Large intestine (tissue), 3 donors: ENCODE measurements at regions not wholly inside any gene's neighbourhood (a gene's known extent, or its start where the extent isn't known, plus 50 kb on each side); places are given as distances from the start of the nearest gene placed in this dataset.
"Not testable (repeated sequence)": the region's sequence is repeated elsewhere in the genome, so short reads cannot be mapped to it uniquely, and the experiment has no call there.

ENCODE experiments used
- DNase-seq, 2 donors: peaks; one replicate each; pipeline versions ENCODE4 v3.0.0 to v3.0.0-alpha.2; 2013
- H3K27ac ChIP-seq: one replicate; pipeline ENCODE4 v1.5.1; 2013; ENCODE audit warnings: low read length
- H3K27me3 ChIP-seq: 2 replicates; pipeline ENCODE4 v1.6.1; 2013; ENCODE audit warnings: low read length; ENCODE audit not compliant: control insufficient read depth, insufficient read depth
- H3K36me3 ChIP-seq: 2 replicates; pipeline ENCODE4 v1.6.1; 2013; ENCODE audit warnings: low read length; ENCODE audit not compliant: control insufficient read depth, insufficient read depth
- H3K4me1 ChIP-seq: one replicate; pipeline ENCODE4 v1.6.1; 2013; ENCODE audit warnings: low read length; ENCODE audit not compliant: control insufficient read depth, insufficient read depth
- H3K4me3 ChIP-seq: one replicate; pipeline ENCODE4 v1.5.1; 2013; ENCODE audit warnings: low read length
- H3K9me3 ChIP-seq: one replicate; pipeline ENCODE4 v1.6.1; 2013; ENCODE audit warnings: mild to moderate bottlenecking, low read depth, low read length, moderate library complexity; ENCODE audit not compliant: control insufficient read depth
- WGBS: methylation state at CpG from one replicate; pipeline ENCODE4 v1.1.5; 2013; ENCODE audit warnings: low lambda C conversion rate; ENCODE audit not compliant: insufficient coverage; 5-methylcytosine and 5-hydroxymethylcytosine counted together

- Histone ChIP-seq H3K9me3 (no peaks in the 10 kb centered on the region), H3K36me3 (no peaks in the 10 kb centered on the region), H3K27ac (no peak overlapping the region), H3K4me3 (no peak overlapping the region), H3K27me3 (no peaks in the 10 kb centered on the region), H3K4me1 (no peaks in the 10 kb centered on the region)
- DNase-seq = peak; percentile 16 to 32
- WGBS = 85% methylated on average over 4 of the region's 9 CpGs
Observed at GRCh38 chr3:153221748-153222162, 59.7 kb downstream of the RAP2B start.

GRCh38 chr3:153226877-153227276 is 64.9 kb downstream of the RAP2B start:
- H3K27me3 ChIP-seq, H3K4me1 ChIP-seq, H3K36me3 ChIP-seq, H3K27ac ChIP-seq, H3K4me3 ChIP-seq, DNase-seq, H3K9me3 ChIP-seq: not testable (repeated sequence)
- no CpG with 5 or more reads among the region's 5 CpGs for WGBS

- not testable (repeated sequence) for H3K9me3 ChIP-seq, H3K27ac ChIP-seq, H3K27me3 ChIP-seq, H3K4me3 ChIP-seq, H3K4me1 ChIP-seq, H3K36me3 ChIP-seq, DNase-seq
- WGBS = 67% methylated on average over 3 of the region's 8 CpGs
Observed at GRCh38 chr3:153230427-153230826, 68.4 kb downstream of the RAP2B start.

- not testable (repeated sequence) for H3K4me3 ChIP-seq, H3K4me1 ChIP-seq, DNase-seq, H3K27me3 ChIP-seq, H3K27ac ChIP-seq, H3K36me3 ChIP-seq, H3K9me3 ChIP-seq
- no CpG with 5 or more reads among the region's 3 CpGs for WGBS
Observed at GRCh38 chr3:153231245-153231644, 69.2 kb downstream of the RAP2B start.

- H3K27ac ChIP-seq = not testable (repeated sequence)
- 80% methylated on average over 2 of the region's 11 CpGs for WGBS
Observed at GRCh38 chr3:153232050-153232752, 70.2 kb downstream of the RAP2B start.

GRCh38 chr3:153232851-153233271 is 70.8 kb downstream of the RAP2B start:
- Histone ChIP-seq H3K36me3 (no peaks in the 10 kb centered on the region), H3K4me1 (no peaks in the 10 kb centered on the region), H3K27ac (no peak overlapping the region), H3K4me3 (no peak overlapping the region), H3K9me3 (no peaks in the 10 kb centered on the region), H3K27me3 (no peaks in the 10 kb centered on the region)
- DNase-seq = no peak
- WGBS = 82% methylated on average over 2 of the region's 3 CpGs

More at GRCh38 chr3:153232050-153232752, 70.2 kb downstream of the RAP2B start:
- not testable (repeated sequence) for H3K9me3 ChIP-seq, H3K27me3 ChIP-seq, H3K36me3 ChIP-seq, H3K4me1 ChIP-seq, DNase-seq, H3K4me3 ChIP-seq

GRCh38 chr3:153233986-153234385 is 72.0 kb downstream of the RAP2B start:
- Histone ChIP-seq H3K36me3 (no peaks in the 10 kb centered on the region), H3K9me3 (no peaks in the 10 kb centered on the region), H3K27ac (no peak overlapping the region), H3K4me1 (no peaks in the 10 kb centered on the region), H3K4me3 (no peak overlapping the region), H3K27me3 (no peaks in the 10 kb centered on the region)
- no peak for DNase-seq

- H3K27ac ChIP-seq = no peak overlapping the region
- no peaks in the 10 kb centered on the region for H3K27me3 ChIP-seq
- no CpG with 5 or more reads among the region's 2 CpGs for WGBS
- no peak for DNase-seq
- no peak overlapping the region for H3K4me3 ChIP-seq
- no peaks in the 10 kb centered on the region for H3K36me3 ChIP-seq
- H3K9me3 ChIP-seq = peaks cover 4% of the 10 kb centered on the region
- no peaks in the 10 kb centered on the region for H3K4me1 ChIP-seq
Observed at GRCh38 chr3:153242896-153243295, 80.9 kb downstream of the RAP2B start.

- no peak overlapping the region for H3K4me3 ChIP-seq
- WGBS = 100% methylated on average over 1 of the region's 3 CpGs
- H3K27ac ChIP-seq = no peak overlapping the region
- H3K27me3 ChIP-seq = no peaks in the 10 kb centered on the region
- peaks cover 4% of the 10 kb centered on the region for H3K9me3 ChIP-seq
- H3K4me1 ChIP-seq = no peaks in the 10 kb centered on the region
- no peaks in the 10 kb centered on the region for H3K36me3 ChIP-seq
- DNase-seq = no peak
Observed at GRCh38 chr3:153244961-153245360, 82.9 kb downstream of the RAP2B start.

GRCh38 chr3:153245661-153246060 is 83.6 kb downstream of the RAP2B start:
- H3K4me1 ChIP-seq = no peaks in the 10 kb centered on the region
- peaks cover 4% of the 10 kb centered on the region for H3K9me3 ChIP-seq
- no peak overlapping the region for H3K27ac ChIP-seq
- no peak for DNase-seq
- WGBS = 100% methylated on average over 2 of the region's 2 CpGs
- no peak overlapping the region for H3K4me3 ChIP-seq
- no peaks in the 10 kb centered on the region for H3K27me3 ChIP-seq
- H3K36me3 ChIP-seq = no peaks in the 10 kb centered on the region

- WGBS = no CpG with 5 or more reads among the region's 1 CpG
- DNase-seq = no peak
- Histone ChIP-seq H3K4me3 (no peak overlapping the region), H3K27ac (no peak overlapping the region), H3K9me3 (peaks cover 2% of the 10 kb centered on the region), H3K36me3 (no peaks in the 10 kb centered on the region), H3K27me3 (no peaks in the 10 kb centered on the region), H3K4me1 (no peaks in the 10 kb centered on the region)
Observed at GRCh38 chr3:153246331-153246730, 84.3 kb downstream of the RAP2B start.
